HG03432 (cell line): ENCODE measurements at regions not wholly inside any gene's neighbourhood (a gene's known extent, or its start where the extent isn't known, plus 50 kb on each side); places are given as distances from the start of the nearest gene placed in this dataset.
"Not testable (repeated sequence)": the region's sequence is repeated elsewhere in the genome, so short reads cannot be mapped to it uniquely, and the experiment has no call there.

Experiments
- ATAC-seq: cut with Tn5 transposase; IDR thresholded peaks from one replicate; pipeline ENCODE4 v1.9.1; 2021; ENCODE audit warnings: mild to moderate bottlenecking, moderate library complexity; ENCODE audit not compliant: unreplicated experiment

GRCh38 chr4:108416831-108417230, 203.5 kb upstream of the RPL34 start:
- ATAC-seq = no peak

GRCh38 chr4:108415389-108415788, 205.0 kb upstream of the RPL34 start:
- no peak for ATAC-seq

DNA sequence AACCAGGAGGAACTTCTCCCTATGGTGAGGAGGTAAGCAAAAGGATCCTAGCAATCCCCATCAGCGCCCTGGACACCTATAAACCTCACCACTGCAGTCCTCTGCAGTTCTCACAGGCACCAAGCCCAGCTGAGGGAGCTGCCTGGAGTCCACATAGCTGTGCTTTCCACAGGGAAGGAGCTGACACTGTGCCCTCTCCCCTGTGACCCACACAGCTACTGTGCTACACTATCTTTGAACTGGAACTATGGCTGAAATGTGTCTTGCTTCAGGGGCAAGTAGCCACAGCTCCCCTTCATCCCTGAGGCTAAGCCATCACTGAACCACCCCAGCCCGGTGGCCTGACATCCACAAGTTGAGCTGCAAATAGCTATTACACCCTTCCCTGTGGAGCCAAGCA, 208.5 kb upstream of the RPL34 start:
- no peak for ATAC-seq

DNA sequence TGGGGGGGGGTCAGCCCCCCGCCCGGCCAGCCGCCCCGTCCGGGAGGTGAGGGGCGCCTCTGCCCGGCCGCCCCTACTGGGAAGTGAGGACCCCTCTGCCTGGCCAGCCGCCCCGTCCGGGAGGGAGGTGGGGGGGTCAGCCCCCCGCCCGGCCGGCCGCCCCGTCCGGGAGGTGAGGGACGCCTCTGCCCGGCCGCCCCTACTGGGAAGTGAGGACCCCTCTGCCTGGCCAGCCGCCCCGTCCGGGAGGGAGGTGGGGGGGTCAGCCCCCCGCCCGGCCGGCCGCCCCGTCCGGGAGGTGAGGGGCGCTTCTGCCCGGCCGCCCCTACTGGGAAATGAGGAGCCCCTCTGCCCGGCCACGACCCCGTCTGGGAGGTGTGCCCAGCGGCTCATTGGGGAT, 210.7 kb upstream of the RPL34 start:
- ATAC-seq = not testable (repeated sequence)

DNA sequence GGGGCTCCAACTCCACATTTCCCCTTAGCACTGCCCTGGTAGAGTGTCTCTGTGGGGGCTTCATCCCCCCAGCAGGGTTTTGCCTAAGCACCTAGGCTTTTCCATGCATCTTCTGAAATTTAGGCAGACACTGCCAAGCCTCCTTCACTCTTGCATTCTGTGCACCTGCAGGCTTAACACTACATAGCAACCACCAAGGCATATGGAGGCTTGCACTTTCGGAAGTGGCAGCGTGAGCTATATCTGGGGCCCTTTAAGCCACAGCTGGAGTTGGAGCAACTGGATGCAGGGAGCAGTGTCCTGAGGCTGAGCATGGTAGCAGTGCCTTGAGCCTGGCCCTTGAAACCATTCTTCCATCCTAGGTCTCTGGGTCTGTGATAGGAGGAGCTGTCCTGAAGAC, 214.8 kb upstream of the RPL34 start:
- no peak for ATAC-seq

DNA sequence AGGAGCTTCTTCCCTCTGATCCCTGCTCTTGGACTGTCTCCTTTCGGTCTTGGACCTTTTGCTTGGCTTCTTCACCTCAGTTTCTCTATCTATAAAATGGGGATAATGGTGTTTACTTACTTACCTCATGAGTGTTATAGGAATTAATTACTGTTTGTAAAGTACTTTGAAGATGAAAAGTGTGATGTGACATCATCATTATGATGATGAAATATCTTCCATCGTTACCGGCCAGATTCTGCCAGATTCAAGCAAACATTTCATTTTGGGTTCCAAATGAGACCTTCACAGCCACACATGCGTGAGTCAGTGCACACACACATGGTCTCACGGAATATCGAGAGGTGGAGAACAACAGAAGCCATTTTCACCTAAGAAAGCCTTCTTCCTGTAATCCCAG, 220.1 kb upstream of the RPL34 start:
- ATAC-seq = no peak

DNA sequence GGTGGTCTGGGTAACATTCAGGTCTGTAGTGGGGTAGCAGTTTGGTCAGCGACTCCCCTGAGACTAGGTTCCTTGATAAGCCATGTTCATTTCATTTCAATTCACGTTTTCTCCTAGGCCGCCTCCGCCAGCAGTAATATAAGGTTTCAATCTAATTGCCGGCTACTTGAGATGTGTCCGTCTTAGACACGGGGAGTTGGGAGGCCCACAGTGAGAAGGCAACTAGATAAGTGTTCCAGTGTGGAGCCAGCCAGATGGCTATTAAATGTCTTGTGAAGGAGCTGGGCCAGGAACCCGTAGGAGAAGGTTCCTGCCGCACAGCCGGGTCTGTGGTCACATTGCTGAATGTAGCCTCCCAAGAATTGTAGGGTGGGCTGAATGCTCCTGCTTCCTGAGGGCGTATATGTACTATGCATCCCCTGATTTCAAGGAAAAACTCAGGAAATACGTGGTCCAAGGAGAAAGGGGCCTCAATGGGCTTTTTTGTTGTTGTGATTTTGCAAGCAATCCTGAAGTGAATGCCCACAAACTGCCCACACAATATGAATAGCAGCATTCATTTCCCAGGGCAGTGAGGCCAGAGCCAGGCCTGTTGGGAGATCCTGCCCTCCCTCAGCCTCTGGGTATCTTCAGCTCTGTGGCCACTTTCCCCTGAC, 220.6 kb upstream of the RPL34 start:
- no peak for ATAC-seq

- ATAC-seq = no peak
Observed at GRCh38 chr4:108398836-108399235, 221.5 kb upstream of the RPL34 start.

GRCh38 chr4:108398316-108398715, 222.1 kb upstream of the RPL34 start:
- ATAC-seq = no peak

DNA sequence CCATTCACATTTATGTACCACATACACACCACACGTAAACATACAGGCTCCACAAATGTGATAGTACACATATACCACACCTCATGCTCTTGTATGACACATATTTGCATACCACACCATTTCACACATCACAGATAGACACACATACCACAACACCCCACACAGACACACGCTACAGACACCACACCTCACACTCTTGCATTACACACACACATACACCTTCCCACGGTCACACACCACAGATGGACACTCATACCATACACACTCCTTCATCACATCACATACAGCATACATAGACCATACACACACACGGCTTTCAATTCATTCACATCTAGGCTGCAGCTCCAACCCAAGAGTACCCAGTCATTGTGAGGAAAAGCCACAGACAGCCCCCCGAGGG, 222.5 kb upstream of the RPL34 start:
- no peak for ATAC-seq

- ATAC-seq = no peak
Observed at GRCh38 chr4:108396900-108397497, 223.4 kb upstream of the RPL34 start.

DNA sequence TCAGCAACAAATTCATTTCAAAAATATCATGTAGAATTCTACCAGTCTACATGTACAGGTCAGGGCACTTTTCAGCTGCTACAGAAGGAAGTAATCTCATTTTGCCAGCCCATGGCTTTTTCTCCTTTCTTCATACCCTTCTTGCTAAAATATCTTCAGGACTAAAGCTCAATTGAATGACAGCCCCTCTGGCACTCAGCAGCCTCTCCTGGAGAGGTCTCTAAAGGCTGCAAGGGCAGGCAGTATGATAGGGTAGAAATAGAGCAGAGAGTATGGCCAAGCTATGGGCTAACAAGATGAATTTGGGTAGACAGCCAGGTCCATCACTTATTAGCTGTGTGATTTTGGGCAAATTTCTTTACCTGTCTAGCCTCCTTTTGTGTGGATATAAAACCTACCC, 224.6 kb upstream of the RPL34 start:
- no peak for ATAC-seq

- no peak for ATAC-seq
Observed at GRCh38 chr4:108393890-108394472, 225.2 kb upstream of the LEF1 start.

DNA sequence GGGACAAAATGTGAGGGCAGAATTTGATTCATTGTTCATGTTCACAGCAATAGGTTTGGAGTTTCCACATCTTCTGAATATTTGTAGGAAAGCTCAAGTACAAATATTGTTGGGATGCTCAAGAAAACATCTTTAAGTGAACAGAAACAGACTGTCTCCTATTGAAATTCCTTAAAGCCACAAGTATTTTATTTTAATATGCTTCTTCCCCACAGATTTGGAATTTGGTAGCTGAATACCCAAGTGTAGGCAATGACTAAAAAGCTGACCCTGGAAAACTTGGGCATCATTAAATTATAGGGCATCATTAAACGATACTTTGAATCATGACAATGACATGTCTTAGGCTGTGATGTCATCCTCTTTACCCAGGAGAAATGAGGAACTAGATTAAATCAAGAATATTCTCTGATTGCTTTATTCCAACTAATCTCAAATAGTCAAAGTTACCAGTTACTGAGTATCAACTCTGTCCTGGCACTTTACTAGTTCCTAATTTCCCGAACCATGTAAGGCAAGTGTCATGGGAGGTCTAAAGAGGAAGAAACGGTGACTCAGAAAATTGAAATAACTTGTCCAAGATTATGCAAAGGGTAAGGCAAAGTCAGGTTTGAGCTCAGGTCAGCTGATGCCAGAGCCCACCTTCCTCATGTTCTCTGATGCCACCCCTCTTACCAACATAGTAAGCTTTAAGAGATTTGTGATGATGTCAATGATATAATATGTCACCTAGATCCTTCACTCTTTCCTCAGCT, 223.1 kb upstream of the LEF1 start:
- no peak for ATAC-seq

GRCh38 chr4:108385076-108385475, 216.3 kb upstream of the LEF1 start:
- no peak for ATAC-seq

- peak; percentile 64 for ATAC-seq
Observed at GRCh38 chr4:108384544-108384943, 215.8 kb upstream of the LEF1 start.

DNA sequence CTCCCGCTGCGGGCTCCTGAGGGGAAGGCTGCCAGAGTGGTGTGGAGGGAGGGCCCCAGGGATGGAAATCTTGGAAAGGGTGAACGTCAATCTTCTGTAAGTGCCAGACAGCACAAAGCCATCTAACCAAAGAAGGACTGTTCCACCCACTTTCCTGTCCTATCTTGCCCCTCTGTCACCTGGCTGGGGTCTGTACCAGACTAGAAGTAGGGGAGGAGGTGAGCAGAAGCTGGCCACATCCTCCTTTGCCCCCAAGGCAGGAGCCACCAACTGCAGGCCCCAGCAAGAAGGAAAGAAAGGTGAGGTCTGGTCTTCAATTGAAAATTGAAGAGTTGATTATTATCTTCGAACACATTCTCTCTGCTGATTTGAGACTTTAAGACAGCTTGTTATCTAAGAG, 214.4 kb upstream of the LEF1 start:
- ATAC-seq = no peak

- ATAC-seq = no peak
Observed at GRCh38 chr4:108382751-108383150, 214.0 kb upstream of the LEF1 start.

GRCh38 chr4:108378164-108378563, 209.4 kb upstream of the LEF1 start:
- ATAC-seq = no peak

- peak; percentile 54 for ATAC-seq
Observed at GRCh38 chr4:108377021-108377420, 208.3 kb upstream of the LEF1 start.

DNA sequence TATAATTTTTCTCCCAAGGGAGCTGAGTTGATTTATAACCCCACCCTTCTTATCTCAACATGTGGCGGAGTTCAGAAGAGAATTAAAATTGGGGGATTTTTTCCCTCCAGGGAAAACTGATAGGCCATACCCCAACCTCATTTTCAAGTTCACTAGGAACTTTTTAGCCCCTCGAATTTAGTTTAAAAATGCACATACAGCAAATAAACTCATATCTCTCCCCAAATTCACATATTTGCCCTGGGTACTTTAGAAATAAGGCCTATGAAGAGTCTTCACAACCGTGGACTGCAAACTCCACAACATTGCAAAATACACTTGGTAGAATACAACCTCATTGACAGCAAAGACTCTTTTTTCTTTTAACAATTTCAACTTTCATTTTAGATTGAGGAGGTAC, 206.7 kb upstream of the LEF1 start:
- no peak for ATAC-seq

DNA sequence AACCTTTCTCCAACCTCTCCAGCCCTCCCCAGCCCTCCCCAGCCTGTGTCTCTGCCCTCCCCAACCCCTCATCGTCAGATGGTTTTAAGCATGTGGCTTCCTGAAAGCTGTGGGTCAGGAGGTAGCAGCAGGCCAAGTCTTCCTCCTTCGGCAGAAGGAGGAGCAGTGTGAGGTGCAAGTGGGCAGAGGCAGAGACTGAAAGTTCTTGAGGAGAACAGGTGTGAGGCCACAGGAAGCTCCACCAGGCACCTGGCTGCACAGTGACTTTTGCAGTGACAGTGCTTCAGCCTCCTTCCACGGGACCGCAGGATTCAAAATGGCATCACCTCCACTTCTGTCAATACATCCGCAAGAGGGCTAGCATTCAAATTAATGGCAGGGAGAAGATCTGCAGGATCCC, 203.9 kb upstream of the LEF1 start:
- no peak for ATAC-seq
